Activated CD4-positive, alpha-beta T cell treated with anti-CD3 and anti-CD28 coated beads, Interleukin-2, amount 50 U/mL, for 1 hour (primary cell): ENCODE measurements at regions not wholly inside any gene's neighbourhood (a gene's known extent, or its start where the extent isn't known, plus 50 kb on each side); places are given as distances from the start of the nearest gene placed in this dataset.
"Not testable (repeated sequence)": the region's sequence is repeated elsewhere in the genome, so short reads cannot be mapped to it uniquely, and the experiment has no call there.

ENCODE experiments used
- DNase-seq: peaks from one replicate; pipeline ENCODE4 v3.0.0-alpha.2; 2020

- no peak for DNase-seq
Observed at GRCh38 chr6:98044791-98045470, 761.9 kb upstream of the MMS22L start.

GRCh38 chr6:98047164-98047563 lies 764.1 kb upstream of the MMS22L start:
- no peak for DNase-seq

- DNase-seq = no peak
Observed at GRCh38 chr6:98047871-98048270, 764.9 kb upstream of the MMS22L start.

GRCh38 chr6:98054453-98054852 lies 771.4 kb upstream of the MMS22L start:
- no peak for DNase-seq

- DNase-seq = no peak
Observed at GRCh38 chr6:98056955-98057354, 773.9 kb upstream of the MMS22L start.

- DNase-seq = no peak
Observed at GRCh38 chr6:98067375-98067774, 767.0 kb upstream of the POU3F2 start.

- not testable (repeated sequence) for DNase-seq
Observed at GRCh38 chr6:98088537-98088936, 745.8 kb upstream of the POU3F2 start.

GRCh38 chr6:98092331-98092730 lies 742.0 kb upstream of the POU3F2 start:
- DNase-seq = no peak

- no peak for DNase-seq
Observed at GRCh38 chr6:98094696-98095095, 739.7 kb upstream of the POU3F2 start.

- no peak for DNase-seq
Observed at GRCh38 chr6:98107801-98108200, 726.6 kb upstream of the POU3F2 start.

- no peak for DNase-seq
Observed at GRCh38 chr6:98116455-98116854, 717.9 kb upstream of the POU3F2 start.

- no peak for DNase-seq
Observed at GRCh38 chr6:98117068-98117467, 717.3 kb upstream of the POU3F2 start.

GRCh38 chr6:98118397-98119045 lies 715.9 kb upstream of the POU3F2 start:
- DNase-seq = no peak

- DNase-seq = no peak
Observed at GRCh38 chr6:98124171-98124570, 710.2 kb upstream of the POU3F2 start.

GRCh38 chr6:98131290-98131990 lies 702.9 kb upstream of the POU3F2 start:
- no peak for DNase-seq

GRCh38 chr6:98136333-98136732 lies 698.0 kb upstream of the POU3F2 start:
- DNase-seq = no peak

GRCh38 chr6:98137391-98137790 lies 697.0 kb upstream of the POU3F2 start:
- no peak for DNase-seq

- no peak for DNase-seq
Observed at GRCh38 chr6:98142839-98143238, 691.5 kb upstream of the POU3F2 start.

- no peak for DNase-seq
Observed at GRCh38 chr6:98146656-98147055, 687.7 kb upstream of the POU3F2 start.

- no peak for DNase-seq
Observed at GRCh38 chr6:98156580-98156979, 677.8 kb upstream of the POU3F2 start.

GRCh38 chr6:98179606-98180005 lies 654.8 kb upstream of the POU3F2 start:
- DNase-seq = no peak

GRCh38 chr6:98200084-98200483 lies 634.3 kb upstream of the POU3F2 start:
- no peak for DNase-seq

GRCh38 chr6:98203170-98203806 lies 631.1 kb upstream of the POU3F2 start:
- no peak for DNase-seq

GRCh38 chr6:98212468-98212867 lies 621.9 kb upstream of the POU3F2 start:
- no peak for DNase-seq
